ENCODE measurements at regions not wholly inside any gene's neighbourhood (a gene's known extent, or its start where the extent isn't known, plus 50 kb on each side); places are given as distances from the start of the nearest gene placed in this dataset.
"Not testable (repeated sequence)": the region's sequence is repeated elsewhere in the genome, so short reads cannot be mapped to it uniquely, and the experiment has no call there.

DNA sequence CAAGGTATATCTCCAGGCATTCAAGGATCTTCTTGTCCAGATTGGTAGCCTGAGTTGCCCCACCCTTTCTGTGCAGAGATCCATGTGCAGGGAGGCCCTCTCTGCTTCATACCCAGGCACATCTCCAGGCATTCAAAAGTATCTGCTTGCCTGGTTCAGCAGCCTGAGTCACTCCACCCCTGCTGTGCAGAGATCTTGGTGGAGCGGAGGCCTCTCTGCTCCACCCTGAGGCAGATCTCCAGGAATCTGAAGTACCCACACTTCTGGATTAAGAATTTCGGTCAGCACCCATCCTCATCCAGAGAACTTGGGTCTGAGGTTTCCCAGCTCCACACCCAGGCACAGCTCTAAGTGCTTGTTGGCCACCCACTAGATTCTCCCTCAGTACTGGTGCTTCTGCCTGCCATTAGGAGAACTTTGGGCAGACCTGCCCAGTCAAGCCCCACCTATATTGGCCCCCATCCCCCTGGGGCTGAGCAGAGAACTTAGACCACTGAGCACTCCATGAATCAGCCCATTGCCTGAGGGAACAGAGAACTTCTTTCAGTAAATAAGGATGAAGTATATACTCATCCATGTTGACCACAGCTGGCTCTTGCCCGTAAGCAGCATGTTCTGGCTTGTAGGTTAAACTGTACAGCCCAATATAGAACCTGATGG, 199.5 kb upstream of the ZCCHC13 start:
- ATAC-seq (peak; percentile 73), DNase-seq (ENCODE audit: low read depth, low spot score) (peak; percentile 4)
- intact Hi-C loops (cut with micrococcal nuclease) = no loop called here
- no peaks in the 10 kb centered on the region for H3K36me3 ChIP-seq (ENCODE audit: control insufficient read depth in 1 of 2, insufficient read depth in 2 of 2, low read length in 2 of 2)
- no peaks in the 10 kb centered on the region for H3K27me3 ChIP-seq (ENCODE audit: insufficient read depth, low read length)
- H3K9me2 ChIP-seq (ENCODE audit: insufficient read depth) = no peaks in the 10 kb centered on the region
- peaks cover 0 to 9% of the 10 kb centered on the region in 2 experiments; a peak in 1 of 4 replicates for H3K4me1 ChIP-seq (ENCODE audit: control insufficient read depth in 1 of 2, insufficient read depth in 2 of 2, low read length in 2 of 2)
- no peak overlapping the region for H2AFZ ChIP-seq (ENCODE audit: low read depth, low read length, poor library complexity, severe bottlenecking)
- no peak overlapping the region for H3K27ac ChIP-seq (ENCODE audit: low read depth, low read length)
- ChIA-PET POLR2A (no interaction called here), RAD21 (ENCODE audit: low non-redundant PET in 1 of 2, low total read pairs in 2 of 2, uncharacterized antibody in 2 of 2, unreplicated experiment in 2 of 2) (no interaction called here), CTCF (no interaction called here)
- no peak for TF ChIP-seq SRF (IDR thresholded peaks at IDR 0.05; ENCODE audit: low read depth)
- TF ChIP-seq EGR1 (IDR thresholded peaks at IDR 0.05; ENCODE audit: low read depth) = no peak
- TF ChIP-seq JUND (IDR thresholded peaks at IDR 0.05) = no peak
- TF ChIP-seq, protein P1, sequence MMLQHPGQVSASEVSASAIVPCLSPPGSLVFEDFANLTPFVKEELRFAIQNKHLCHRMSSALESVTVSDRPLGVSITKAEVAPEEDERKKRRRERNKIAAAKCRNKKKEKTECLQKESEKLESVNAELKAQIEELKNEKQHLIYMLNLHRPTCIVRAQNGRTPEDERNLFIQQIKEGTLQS (IDR thresholded peaks at IDR 0.05) = no peak
- no peak for TF ChIP-seq SP1 (IDR thresholded peaks at IDR 0.05; ENCODE audit: low read depth)
- TF ChIP-seq, protein P2, sequence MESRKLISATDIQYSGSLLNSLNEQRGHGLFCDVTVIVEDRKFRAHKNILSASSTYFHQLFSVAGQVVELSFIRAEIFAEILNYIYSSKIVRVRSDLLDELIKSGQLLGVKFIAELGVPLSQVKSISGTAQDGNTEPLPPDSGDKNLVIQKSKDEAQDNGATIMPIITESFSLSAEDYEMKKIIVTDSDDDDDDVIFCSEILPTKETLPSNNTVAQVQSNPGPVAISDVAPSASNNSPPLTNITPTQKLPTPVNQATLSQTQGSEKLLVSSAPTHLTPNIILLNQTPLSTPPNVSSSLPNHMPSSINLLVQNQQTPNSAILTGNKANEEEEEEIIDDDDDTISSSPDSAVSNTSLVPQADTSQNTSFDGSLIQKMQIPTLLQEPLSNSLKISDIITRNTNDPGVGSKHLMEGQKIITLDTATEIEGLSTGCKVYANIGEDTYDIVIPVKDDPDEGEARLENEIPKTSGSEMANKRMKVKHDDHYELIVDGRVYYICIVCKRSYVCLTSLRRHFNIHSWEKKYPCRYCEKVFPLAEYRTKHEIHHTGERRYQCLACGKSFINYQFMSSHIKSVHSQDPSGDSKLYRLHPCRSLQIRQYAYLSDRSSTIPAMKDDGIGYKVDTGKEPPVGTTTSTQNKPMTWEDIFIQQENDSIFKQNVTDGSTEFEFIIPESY (IDR thresholded peaks at IDR 0.05; ENCODE audit: extremely low read depth, insufficient replicate concordance, low read length) = no peak
- TF ChIP-seq FOSL1 (IDR thresholded peaks at IDR 0.05; ENCODE audit: low read depth) = no peak
- TF ChIP-seq ZFX (IDR thresholded peaks at IDR 0.05) = no peak
- no peak for TF ChIP-seq POLR2A (IDR thresholded peaks at IDR 0.05; ENCODE audit: borderline replicate concordance, extremely low read depth, insufficient read depth, insufficient read length)
- no peak for TF ChIP-seq EZH2phosphoT487 (IDR thresholded peaks at IDR 0.05; ENCODE audit: borderline replicate concordance)
- no peak for TF ChIP-seq POLR2AphosphoS5 (IDR thresholded peaks at IDR 0.05; ENCODE audit: low read depth, low read length)
- TF ChIP-seq, protein P3, sequence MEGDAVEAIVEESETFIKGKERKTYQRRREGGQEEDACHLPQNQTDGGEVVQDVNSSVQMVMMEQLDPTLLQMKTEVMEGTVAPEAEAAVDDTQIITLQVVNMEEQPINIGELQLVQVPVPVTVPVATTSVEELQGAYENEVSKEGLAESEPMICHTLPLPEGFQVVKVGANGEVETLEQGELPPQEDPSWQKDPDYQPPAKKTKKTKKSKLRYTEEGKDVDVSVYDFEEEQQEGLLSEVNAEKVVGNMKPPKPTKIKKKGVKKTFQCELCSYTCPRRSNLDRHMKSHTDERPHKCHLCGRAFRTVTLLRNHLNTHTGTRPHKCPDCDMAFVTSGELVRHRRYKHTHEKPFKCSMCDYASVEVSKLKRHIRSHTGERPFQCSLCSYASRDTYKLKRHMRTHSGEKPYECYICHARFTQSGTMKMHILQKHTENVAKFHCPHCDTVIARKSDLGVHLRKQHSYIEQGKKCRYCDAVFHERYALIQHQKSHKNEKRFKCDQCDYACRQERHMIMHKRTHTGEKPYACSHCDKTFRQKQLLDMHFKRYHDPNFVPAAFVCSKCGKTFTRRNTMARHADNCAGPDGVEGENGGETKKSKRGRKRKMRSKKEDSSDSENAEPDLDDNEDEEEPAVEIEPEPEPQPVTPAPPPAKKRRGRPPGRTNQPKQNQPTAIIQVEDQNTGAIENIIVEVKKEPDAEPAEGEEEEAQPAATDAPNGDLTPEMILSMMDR (IDR thresholded peaks at IDR 0.05 in 2 of 3, conservative IDR thresholded peaks at IDR 0.05 in 1 of 3; ENCODE audit: borderline replicate concordance in 1 of 3, insufficient read depth in 1 of 3, low read depth in 2 of 3, low read length in 2 of 3) = no peak
- TF ChIP-seq, protein P4, sequence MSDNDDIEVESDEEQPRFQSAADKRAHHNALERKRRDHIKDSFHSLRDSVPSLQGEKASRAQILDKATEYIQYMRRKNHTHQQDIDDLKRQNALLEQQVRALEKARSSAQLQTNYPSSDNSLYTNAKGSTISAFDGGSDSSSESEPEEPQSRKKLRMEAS (IDR thresholded peaks at IDR 0.05) = no peak
- TF ChIP-seq YY1 (IDR thresholded peaks at IDR 0.05; ENCODE audit: extremely low read depth, insufficient replicate concordance, low read depth, low read length) = no peak
- TF ChIP-seq EZH2 (IDR thresholded peaks at IDR 0.05) = no peak
- TF ChIP-seq RAD21 (IDR thresholded peaks at IDR 0.05; ENCODE audit: low read depth) = no peak
- no peak for TF ChIP-seq CEBPB (IDR thresholded peaks at IDR 0.05; ENCODE audit: low read depth)
- no peak for TF ChIP-seq ZNF274 (IDR thresholded peaks at IDR 0.05; ENCODE audit: low read depth, low read length)
- H3K79me2 ChIP-seq (ENCODE audit: insufficient read depth, low read length) = no peaks in the 10 kb centered on the region
- no peak overlapping the region for H3K4me3 ChIP-seq (replicated peaks in 1 of 2; ENCODE audit: low read depth in 1 of 2, low read length in 2 of 2)
- no peak overlapping the region for H3K9ac ChIP-seq (ENCODE audit: low read length)
- no peaks in the 10 kb centered on the region for H4K20me1 ChIP-seq (ENCODE audit: insufficient read depth)
- no TSS peak for BruUV-seq (replicated peaks)
- H3K9me3 ChIP-seq (ENCODE audit: control insufficient read depth in 1 of 2, insufficient read depth in 1 of 2, low read depth in 1 of 2, low read length in 2 of 2) = no peaks in the 10 kb centered on the region
- H3K4me2 ChIP-seq (ENCODE audit: low read length) = 0 out of 2 replicates have a peak overlapping the region, but pooled peaks have one; percentile 9

DNA sequence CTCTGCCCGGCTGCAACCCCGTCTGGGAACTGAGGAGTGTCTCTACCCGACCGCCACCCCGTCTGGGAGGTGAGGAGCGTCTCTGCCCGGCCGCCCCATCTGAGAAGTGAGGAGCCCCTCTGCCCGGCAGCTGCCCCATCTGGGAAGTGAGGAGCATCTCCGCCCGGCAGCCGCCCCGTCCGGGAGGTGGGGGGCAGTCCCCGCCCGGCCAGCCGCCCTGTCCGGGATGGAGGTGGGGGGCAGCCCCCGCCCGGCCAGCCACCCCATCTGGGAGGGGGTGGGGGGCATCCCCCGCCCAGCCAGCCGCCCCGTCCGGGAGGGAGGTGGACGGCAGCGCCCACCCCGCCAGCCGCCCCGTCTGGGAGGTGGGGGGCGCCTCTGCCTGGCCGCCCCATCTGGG, 205.6 kb upstream of the ZCCHC13 start:
- H3K27me3 ChIP-seq (ENCODE audit: insufficient read depth, low read length); DNase-seq (ENCODE audit: low read depth, low spot score); intact Hi-C loops (cut with micrococcal nuclease); H4K20me1 ChIP-seq (ENCODE audit: insufficient read depth); H3K9me3 ChIP-seq (ENCODE audit: control insufficient read depth in 1 of 2, insufficient read depth in 1 of 2, low read depth in 1 of 2, low read length in 2 of 2); H3K27ac ChIP-seq (ENCODE audit: low read depth, low read length); RAD21 ChIA-PET (ENCODE audit: low non-redundant PET in 1 of 2, low total read pairs in 2 of 2, uncharacterized antibody in 2 of 2, unreplicated experiment in 2 of 2); H3K79me2 ChIP-seq (ENCODE audit: insufficient read depth, low read length); H2AFZ ChIP-seq (ENCODE audit: low read depth, low read length, poor library complexity, severe bottlenecking); H3K4me1 ChIP-seq (ENCODE audit: control insufficient read depth in 1 of 2, insufficient read depth in 2 of 2, low read length in 2 of 2); POLR2A ChIA-PET; ATAC-seq; BruUV-seq (replicated peaks); CTCF ChIA-PET; H3K9me2 ChIP-seq (ENCODE audit: insufficient read depth); H3K4me2 ChIP-seq (ENCODE audit: low read length); H3K9ac ChIP-seq (ENCODE audit: low read length); H3K36me3 ChIP-seq (ENCODE audit: control insufficient read depth in 1 of 2, insufficient read depth in 2 of 2, low read length in 2 of 2); H3K4me3 ChIP-seq (replicated peaks in 1 of 2; ENCODE audit: low read depth in 1 of 2, low read length in 2 of 2): not testable (repeated sequence)
